ENCODE measurements at regions not wholly inside any gene's neighbourhood (a gene's known extent, or its start where the extent isn't known, plus 50 kb on each side); places are given as distances from the start of the nearest gene placed in this dataset.

GRCh38 chr13:73997964-73998363 lies 136.2 kb downstream of the KLF12 start:
- no peak for DNase-seq

GRCh38 chr13:73996569-73996968 lies 137.6 kb downstream of the KLF12 start:
- no peak for DNase-seq

GRCh38 chr13:73995736-73996135 lies 138.5 kb downstream of the KLF12 start:
- no peak for DNase-seq

- DNase-seq: no peak
These were observed 140.5 kb downstream of the KLF12 start for GRCh38 chr13:73993661-73994060.

GRCh38 chr13:73991884-73992283 lies 142.3 kb downstream of the KLF12 start:
- no peak for DNase-seq

- DNase-seq: no peak
These were observed 142.8 kb downstream of the KLF12 start for GRCh38 chr13:73991384-73991783.

GRCh38 chr13:73989244-73989843 lies 144.9 kb downstream of the KLF12 start:
- no peak for DNase-seq

- no peak for DNase-seq
These were observed 145.7 kb downstream of the KLF12 start for GRCh38 chr13:73988461-73988860.

- DNase-seq: no peak
These were observed 146.6 kb downstream of the KLF12 start for GRCh38 chr13:73987618-73988017.

- no peak for DNase-seq
These were observed 148.4 kb downstream of the KLF12 start for GRCh38 chr13:73985783-73986182.

- no peak for DNase-seq
These were observed 149.1 kb downstream of the KLF12 start for GRCh38 chr13:73984949-73985691.

GRCh38 chr13:73984201-73984600 lies 150.0 kb downstream of the KLF12 start:
- no peak for DNase-seq

GRCh38 chr13:73983109-73983508 lies 151.1 kb downstream of the KLF12 start:
- no peak for DNase-seq

GRCh38 chr13:73981595-73981994 lies 152.6 kb downstream of the KLF12 start:
- no peak for DNase-seq

- DNase-seq: no peak
These were observed 158.4 kb downstream of the KLF12 start for GRCh38 chr13:73975767-73976166.

- no peak for DNase-seq
These were observed 160.2 kb downstream of the KLF12 start for GRCh38 chr13:73974051-73974450.

GRCh38 chr13:73973156-73973555 lies 161.0 kb downstream of the KLF12 start:
- DNase-seq: no peak

- DNase-seq: no peak
These were observed 161.7 kb downstream of the KLF12 start for GRCh38 chr13:73972545-73972944.

- DNase-seq: no peak
These were observed 162.7 kb downstream of the KLF12 start for GRCh38 chr13:73971481-73971880.

GRCh38 chr13:73970421-73971055 lies 163.7 kb downstream of the KLF12 start:
- no peak for DNase-seq

GRCh38 chr13:73967397-73968165 lies 166.6 kb downstream of the KLF12 start:
- no peak for DNase-seq

GRCh38 chr13:73966331-73966730 lies 167.9 kb downstream of the KLF12 start:
- no peak for DNase-seq

GRCh38 chr13:73962284-73962683 lies 171.9 kb downstream of the KLF12 start:
- no peak for DNase-seq

- no peak for DNase-seq
These were observed 173.0 kb downstream of the KLF12 start for GRCh38 chr13:73961181-73961580.
